ENCODE measurements at regions not wholly inside any gene's neighbourhood (a gene's known extent, or its start where the extent isn't known, plus 50 kb on each side); places are given as distances from the start of the nearest gene placed in this dataset.

GRCh38 chr13:74755065-74755464 lies 620.9 kb upstream of the KLF12 start:
- intact Hi-C loops (cut with DNase I): no loop called here
- Histone ChIP-seq H3K4me3 (no peak overlapping the region), H3K27ac (replicated peaks in 1 of 4) (no peak overlapping the region), H3K9me3 (no peaks in the 10 kb centered on the region), H3K27me3 (no peaks in the 10 kb centered on the region), H3K36me3 (no peaks in the 10 kb centered on the region), H3K4me1 (no peaks in the 10 kb centered on the region)
- DNase-seq (ENCODE audit: extremely low spot score): no peak
- 77% methylated on average over 2 of the region's 2 CpGs for WGBS
- no peak for TF ChIP-seq POLR2A (IDR thresholded peaks at IDR 0.05; ENCODE audit: low read depth)
- no peak for TF ChIP-seq EP300 (IDR thresholded peaks at IDR 0.05)
- no peak for TF ChIP-seq CTCF (IDR thresholded peaks at IDR 0.05)
- no peak for TF ChIP-seq POLR2AphosphoS5 (IDR thresholded peaks at IDR 0.05)

GRCh38 chr13:74751739-74752138 lies 617.5 kb upstream of the KLF12 start:
- intact Hi-C loops (cut with DNase I): no loop called here

GRCh38 chr13:74747186-74747955 lies 613.2 kb upstream of the KLF12 start:
- TF ChIP-seq POLR2A (IDR thresholded peaks at IDR 0.05; ENCODE audit: low read depth): no peak
- TF ChIP-seq POLR2AphosphoS5 (IDR thresholded peaks at IDR 0.05): no peak
- no peak for TF ChIP-seq CTCF (IDR thresholded peaks at IDR 0.05)
- TF ChIP-seq EP300 (IDR thresholded peaks at IDR 0.05): no peak
- Histone ChIP-seq H3K9me3 (no peaks in the 10 kb centered on the region), H3K36me3 (no peaks in the 10 kb centered on the region), H3K27ac (replicated peaks in 1 of 4) (no peak overlapping the region), H3K4me3 (no peak overlapping the region), H3K4me1 (no peaks in the 10 kb centered on the region), H3K27me3 (no peaks in the 10 kb centered on the region)
- WGBS: 62% methylated on average over 6 of the region's 6 CpGs
- intact Hi-C loops (cut with DNase I): no loop called here
- DNase-seq (ENCODE audit: extremely low spot score): no peak

More at GRCh38 chr13:74751739-74752138, 617.5 kb upstream of the KLF12 start:
- no peak overlapping the region for H3K27ac ChIP-seq (replicated peaks in 1 of 4)
- H3K27me3 ChIP-seq: no peaks in the 10 kb centered on the region
- H3K9me3 ChIP-seq: no peaks in the 10 kb centered on the region
- WGBS: 89% methylated on average over 5 of the region's 5 CpGs
- H3K36me3 ChIP-seq: no peaks in the 10 kb centered on the region
- DNase-seq (ENCODE audit: extremely low spot score): no peak
- H3K4me1 ChIP-seq: no peaks in the 10 kb centered on the region
- TF ChIP-seq EP300 (IDR thresholded peaks at IDR 0.05) (no peak), POLR2A (IDR thresholded peaks at IDR 0.05; ENCODE audit: low read depth) (no peak), POLR2AphosphoS5 (IDR thresholded peaks at IDR 0.05) (no peak), CTCF (IDR thresholded peaks at IDR 0.05) (no peak)
- no peak overlapping the region for H3K4me3 ChIP-seq

GRCh38 chr13:74743992-74744391 lies 609.8 kb upstream of the KLF12 start:
- no peak for DNase-seq (ENCODE audit: extremely low spot score)
- H3K4me3 ChIP-seq: no peak overlapping the region
- H3K9me3 ChIP-seq: no peaks in the 10 kb centered on the region
- H3K36me3 ChIP-seq: no peaks in the 10 kb centered on the region
- no peaks in the 10 kb centered on the region for H3K27me3 ChIP-seq
- no peak for TF ChIP-seq POLR2A (IDR thresholded peaks at IDR 0.05; ENCODE audit: low read depth)
- H3K4me1 ChIP-seq: no peaks in the 10 kb centered on the region
- intact Hi-C loops (cut with DNase I): no loop called here
- no peak overlapping the region for H3K27ac ChIP-seq (replicated peaks in 1 of 4)
- WGBS: 56% methylated on average over 3 of the region's 3 CpGs

GRCh38 chr13:74741732-74742131 lies 607.5 kb upstream of the KLF12 start:
- no peaks in the 10 kb centered on the region for H3K27me3 ChIP-seq
- intact Hi-C loops (cut with DNase I): no loop called here
- H3K9me3 ChIP-seq: no peaks in the 10 kb centered on the region
- no peak overlapping the region for H3K4me3 ChIP-seq
- no peaks in the 10 kb centered on the region for H3K4me1 ChIP-seq
- no peaks in the 10 kb centered on the region for H3K36me3 ChIP-seq
- no peak overlapping the region for H3K27ac ChIP-seq (replicated peaks in 1 of 4)
- WGBS: 97% methylated on average over 3 of the region's 3 CpGs
- DNase-seq (ENCODE audit: extremely low spot score): no peak
- TF ChIP-seq POLR2AphosphoS5 (IDR thresholded peaks at IDR 0.05): no peak
- TF ChIP-seq POLR2A (IDR thresholded peaks at IDR 0.05; ENCODE audit: low read depth): no peak
